ENCODE measurements at regions not wholly inside any gene's neighbourhood (a gene's known extent, or its start where the extent isn't known, plus 50 kb on each side); places are given as distances from the start of the nearest gene placed in this dataset.

DNA sequence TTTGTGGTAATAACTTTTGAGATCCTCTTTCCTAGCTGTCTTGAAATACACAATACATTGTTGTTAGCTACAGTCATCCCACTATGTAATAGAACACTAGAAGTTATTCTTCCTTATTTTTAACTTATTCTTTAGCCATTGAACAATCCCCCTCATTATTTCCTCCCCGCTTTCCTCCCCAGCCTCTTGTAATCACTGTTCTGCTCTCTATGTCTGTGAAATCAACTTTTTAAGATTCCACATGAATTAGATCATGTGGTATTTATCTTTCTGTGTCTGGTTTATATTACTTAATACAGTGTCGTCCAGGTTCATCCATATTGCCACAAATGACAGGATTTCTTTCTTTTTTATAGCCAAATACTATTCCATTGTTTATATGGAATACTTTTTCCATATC lies 72.9 kb downstream of the SLC10A2 start:
- DNase-seq: peak; percentile 11

DNA sequence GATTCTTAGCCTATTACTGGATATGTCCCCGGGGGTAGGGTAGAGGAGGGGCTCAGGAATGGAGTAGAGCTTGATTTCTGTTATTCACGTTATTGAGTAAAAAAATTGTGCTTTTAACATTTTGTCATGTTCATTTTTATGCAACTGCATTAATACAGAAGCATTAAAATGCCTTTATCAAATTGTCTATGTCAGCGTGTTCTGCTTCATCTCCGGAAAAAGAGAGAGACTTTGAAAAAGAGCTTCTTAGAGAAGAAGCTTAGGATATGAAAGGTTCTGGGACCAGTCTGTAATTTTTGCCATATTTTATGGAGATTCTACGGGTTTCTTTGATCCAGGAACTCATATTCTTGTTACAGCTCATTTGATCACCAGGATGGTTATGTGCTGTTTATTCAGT lies 82.0 kb downstream of the SLC10A2 start:
- DNase-seq: no peak

DNA sequence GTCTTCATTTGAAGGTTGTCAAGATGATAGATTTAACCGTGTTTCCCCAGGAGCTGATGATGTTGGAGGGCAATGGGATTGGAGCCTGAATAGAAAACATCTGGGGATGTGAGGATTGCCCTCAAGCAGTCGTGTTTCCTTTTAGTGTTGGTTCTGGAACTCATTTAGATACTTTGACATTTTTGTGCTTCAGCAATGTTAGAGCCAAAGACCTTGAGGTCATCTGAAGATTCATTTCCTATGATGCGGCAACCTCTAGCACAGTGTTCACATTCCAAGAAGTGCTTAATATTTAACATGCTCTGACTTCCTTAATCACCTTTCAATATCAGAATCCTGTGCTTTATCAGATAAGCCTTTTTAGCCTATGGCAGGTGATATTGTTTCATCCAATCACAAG lies 82.7 kb downstream of the SLC10A2 start:
- DNase-seq: peak; percentile 75

DNA sequence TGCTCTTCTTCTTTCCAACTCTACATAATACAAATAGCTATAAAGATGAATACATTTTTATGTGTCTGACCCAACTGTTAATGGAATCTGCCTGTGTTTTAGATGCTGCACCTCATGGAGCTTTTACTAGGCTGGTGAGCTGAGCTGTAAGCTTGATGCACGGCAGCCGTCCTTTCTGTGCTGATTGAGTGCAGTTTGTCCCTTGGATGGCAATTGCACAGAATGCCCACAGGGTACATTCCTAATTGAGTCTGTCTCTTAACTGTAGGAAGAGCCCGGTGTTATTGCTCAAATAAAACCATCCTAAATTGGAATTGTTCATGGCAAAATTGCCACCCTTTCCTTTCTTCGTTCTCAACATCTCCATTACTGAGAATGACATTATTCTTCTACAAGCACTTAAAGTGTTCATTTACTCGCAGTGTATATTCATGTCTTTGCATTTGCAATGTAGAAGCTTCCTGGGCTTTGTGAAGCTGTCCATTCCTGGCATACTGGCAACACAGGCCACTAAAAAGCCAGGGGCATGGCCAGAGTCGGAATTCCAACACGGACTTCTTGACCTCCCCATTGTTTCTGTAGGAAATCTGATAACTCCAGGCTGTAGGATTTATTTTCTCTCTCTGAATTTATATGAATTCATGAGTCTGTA lies 85.8 kb downstream of the SLC10A2 start:
- no peak for DNase-seq

DNA sequence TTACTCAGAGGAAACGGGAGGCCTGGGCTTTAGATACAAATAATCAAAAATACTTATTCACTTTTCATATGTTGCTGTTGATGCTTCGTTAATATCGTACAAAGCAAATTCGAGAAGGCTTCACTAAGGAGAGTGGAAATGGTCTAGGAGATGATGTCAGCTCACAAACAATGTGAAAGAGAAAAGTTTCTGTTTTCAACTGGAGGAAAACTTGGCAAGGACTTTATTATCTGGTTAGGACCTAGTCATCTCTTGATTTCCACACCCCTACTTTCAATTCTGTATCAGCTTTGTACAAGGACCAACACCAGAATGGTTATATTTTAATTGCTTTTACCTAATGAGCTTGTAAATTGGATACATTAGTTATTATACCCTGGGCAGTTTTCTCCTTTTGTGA lies 88.0 kb downstream of the SLC10A2 start:
- peak; percentile 31 for DNase-seq

DNA sequence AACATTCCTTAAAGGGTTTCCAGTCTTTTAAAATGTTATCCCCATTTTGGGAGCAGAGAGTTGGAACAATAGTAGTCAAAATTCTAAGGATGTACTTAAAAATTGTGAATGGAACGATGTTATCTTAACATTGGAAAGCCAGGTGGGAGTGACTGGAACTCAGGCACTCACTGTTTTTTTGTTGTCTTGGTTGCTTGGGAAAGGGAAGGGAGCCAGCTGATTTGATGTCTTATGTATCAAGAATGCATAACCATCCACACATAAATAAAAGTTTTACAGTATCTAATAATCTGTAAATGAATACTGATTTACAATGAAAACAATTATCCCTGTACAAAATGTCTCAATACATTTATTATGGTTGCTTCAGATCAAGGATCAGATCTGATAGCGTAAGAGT lies 88.7 kb downstream of the SLC10A2 start:
- DNase-seq: no peak

DNA sequence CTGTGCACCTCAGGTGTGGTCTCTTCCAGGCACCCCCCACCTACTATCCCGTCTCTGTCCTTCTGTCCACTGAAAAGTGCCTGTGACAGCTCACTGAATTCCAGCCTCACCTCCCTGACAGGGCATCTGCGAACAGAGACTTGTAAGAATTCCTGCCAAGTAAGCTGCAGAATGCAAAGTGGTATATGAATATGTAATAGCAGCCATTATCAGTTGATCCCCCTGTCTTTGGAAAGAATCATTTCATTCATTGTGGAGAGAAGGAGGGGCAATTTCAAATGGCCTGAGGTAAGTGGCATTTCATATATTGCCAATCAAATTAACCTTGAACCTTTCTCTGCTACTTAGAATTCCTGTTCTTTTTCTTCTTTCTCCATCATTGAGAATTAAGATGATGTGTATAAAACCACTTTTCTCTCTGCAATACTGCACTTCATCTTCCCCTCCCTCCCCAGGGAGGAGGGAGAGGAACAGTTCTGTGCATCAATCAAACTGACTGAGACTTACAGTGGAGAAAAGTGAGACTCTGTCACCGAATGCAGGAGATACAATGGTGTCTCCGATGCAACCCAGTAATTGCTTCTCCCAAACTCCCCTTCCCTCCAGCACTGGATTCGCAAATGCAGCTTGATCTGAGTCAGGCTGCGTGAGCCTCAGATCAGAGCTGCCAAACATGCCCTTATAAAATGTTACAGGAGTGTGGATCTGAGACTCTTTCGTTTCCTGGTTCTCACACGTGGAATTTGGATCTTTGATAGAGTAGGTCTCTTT lies 91.7 kb downstream of the SLC10A2 start:
- DNase-seq: no peak

DNA sequence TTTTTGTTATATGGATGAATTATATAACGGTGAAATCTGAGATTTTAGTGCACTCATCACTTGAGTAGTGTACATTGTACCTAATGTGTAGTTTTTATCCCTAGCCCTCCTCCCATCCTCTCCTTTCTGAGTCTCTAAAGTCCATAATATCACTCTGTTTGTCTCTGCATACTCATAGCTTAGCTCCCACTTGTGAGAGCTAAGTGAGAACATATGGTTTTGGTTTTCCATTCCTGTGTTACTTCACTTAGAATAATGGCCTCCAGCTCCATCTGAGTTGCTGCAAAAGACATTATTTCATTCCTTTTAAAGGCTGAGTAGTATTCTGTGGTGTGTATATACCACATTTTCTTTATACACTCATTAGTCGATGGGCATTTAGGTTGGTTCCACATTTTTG lies 94.0 kb downstream of the SLC10A2 start:
- no peak for DNase-seq

DNA sequence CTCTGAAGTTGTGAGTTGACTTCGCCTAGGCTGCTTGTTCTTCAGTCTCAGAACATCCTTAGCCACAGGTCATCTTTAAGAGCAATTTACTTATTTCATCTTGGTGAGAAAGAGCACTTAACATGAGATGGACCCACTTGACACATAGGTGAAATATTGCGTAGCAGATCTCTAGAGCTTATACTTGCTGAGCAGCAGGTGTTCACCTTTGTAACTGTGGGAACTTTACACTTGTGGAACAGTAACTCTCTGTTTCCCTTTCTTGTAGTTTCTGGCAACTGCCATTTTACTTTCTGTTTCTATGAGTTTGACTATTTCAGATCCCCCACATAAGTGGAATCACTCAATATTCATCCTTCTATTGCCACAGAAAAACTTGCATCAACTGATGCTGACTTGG lies 95.7 kb downstream of the SLC10A2 start:
- DNase-seq: no peak

DNA sequence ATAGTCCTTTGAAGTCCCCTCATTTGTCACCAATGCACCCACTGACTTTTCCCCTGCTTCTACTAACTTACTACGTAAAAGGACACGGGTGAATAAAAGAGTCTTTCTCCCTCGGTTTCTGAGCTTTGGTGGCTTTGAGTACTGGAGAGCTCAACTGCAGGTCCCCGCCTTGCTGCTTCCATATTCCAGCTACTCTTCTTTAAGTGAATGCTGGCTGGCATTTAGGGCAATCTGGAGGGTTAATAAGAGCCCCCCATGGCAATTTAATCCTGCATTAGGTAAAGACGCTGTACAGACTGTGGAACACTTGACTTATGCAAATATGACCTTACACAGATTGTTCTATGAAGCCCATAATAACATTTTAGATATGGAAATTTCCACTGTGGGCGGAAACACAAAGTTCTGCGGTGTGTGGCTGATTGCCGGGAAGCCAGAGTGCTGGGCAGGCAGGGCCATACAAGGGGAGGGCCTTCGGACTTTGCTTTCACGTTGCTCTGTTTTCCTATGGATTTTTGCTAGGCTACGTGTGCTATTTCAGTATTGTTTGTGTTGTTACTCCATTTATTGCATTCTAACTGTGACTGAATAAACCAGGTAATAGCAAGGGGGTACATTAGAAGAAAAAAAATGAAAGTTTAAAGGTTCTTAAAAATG lies 97.5 kb downstream of the SLC10A2 start:
- no peak for DNase-seq

DNA sequence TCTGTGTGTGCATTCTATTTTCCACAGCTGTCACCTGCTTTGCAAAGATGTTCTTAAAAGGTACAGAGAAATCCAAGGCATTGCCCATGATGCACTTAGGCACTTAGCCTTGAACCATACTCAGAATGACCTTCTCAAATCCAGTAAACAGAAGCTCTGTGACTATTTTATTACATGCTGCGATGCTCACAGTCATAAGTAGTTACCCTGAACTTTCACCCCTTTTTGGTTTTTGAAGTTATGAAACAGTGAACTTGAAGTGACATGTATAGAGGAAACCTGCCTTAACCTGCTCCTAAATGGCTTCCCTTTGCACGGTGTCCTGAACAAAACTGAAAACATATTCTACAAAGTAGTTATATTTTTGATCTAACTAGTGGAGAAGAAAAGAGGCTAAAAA lies 100.4 kb downstream of the SLC10A2 start:
- DNase-seq: no peak

DNA sequence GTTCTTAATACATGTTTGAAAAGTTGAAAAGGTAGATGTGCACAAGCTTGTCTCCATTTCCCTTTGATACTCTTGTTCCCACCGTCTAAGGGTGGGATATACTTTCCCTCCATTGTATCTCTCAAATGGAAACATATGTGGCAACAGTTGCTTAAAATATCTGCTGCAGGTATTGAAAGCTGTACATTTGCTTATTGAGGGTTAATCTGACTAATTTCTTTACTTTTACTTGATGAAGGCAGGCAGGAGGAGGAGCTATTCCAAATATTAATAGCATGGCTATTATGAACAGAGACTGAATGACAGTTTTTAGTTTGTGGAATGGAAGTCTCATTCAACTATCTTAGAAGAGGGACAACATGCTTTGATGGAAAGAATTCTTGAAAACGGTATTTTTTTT lies 103.8 kb downstream of the SLC10A2 start:
- DNase-seq: no peak

DNA sequence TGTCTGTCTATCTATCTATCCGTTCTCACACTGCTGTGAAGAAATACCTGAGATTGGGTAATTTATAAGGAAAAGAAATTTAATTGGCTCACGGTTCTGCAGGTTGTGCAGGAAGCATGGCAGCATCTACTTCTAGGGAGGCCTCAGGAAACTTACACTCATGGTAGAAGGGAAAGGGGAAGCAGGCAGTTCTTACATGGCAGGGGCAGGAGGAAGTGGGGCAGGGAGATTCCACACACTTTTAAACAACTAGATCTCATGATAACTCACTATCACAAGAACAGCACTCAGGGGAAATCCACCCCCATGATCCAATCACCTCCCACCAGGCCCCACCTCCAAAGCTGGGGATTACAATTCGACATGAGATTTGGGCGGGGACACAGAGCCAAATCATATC lies 105.3 kb downstream of the SLC10A2 start:
- no peak for DNase-seq

DNA sequence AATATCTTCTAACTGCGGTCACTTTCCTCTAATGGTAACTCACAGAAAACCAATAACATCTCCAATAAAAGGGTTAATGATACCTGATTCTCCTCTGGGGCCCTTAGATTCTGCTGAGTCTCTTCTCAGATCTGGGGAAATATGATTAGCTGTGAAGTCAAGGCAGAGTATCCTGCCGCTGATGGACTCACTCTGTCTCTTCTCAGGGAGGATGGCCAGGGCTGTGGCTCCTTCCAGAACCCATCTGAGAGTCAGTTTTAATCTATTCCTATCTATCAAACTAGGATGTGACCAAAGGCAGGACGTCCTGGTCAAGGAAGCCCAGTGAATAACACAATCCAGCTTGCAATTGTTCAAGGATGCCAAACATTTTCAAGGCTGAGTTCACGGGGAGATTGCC lies 109.8 kb downstream of the SLC10A2 start:
- no peak for DNase-seq

DNA sequence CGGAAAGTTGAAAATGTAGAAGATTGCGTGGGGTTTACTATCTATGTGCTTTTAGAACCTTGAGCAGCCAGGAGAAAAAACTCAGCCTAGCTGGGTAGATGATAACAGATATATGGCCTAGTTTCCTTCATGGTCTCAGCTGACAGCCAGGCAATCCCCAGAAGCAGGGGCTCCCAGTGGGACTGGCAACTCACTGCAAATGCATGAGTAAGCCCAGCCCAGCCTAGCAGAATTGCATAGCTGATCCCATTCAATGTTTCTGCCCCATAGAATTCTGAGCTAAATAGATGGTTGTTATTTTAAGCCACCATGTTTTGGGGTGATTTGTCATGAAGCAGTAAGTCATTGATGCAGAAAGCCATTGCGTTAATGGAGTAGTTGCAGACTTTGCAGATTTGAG lies 108.5 kb downstream of the ERCC5 start:
- DNase-seq: no peak

DNA sequence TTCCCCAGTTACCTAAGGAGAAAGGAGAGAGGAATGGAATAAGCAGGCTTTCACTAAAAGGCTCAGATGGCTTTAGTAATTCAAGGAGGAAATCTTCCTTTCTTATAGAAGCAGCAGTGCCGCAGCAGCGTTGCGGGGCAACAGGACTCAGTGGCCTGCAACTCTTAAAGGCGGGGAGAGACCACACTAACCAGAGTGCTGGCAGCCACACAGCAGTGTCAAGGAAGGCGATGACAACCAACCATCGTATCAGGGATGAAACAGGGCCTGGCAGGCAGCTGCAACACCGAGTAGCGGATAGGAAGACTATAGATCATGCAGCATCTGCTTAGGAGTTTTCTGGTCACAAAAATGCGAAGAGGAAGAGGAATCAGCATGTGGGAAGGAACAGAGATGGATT lies 106.0 kb downstream of the ERCC5 start:
- DNase-seq: no peak

DNA sequence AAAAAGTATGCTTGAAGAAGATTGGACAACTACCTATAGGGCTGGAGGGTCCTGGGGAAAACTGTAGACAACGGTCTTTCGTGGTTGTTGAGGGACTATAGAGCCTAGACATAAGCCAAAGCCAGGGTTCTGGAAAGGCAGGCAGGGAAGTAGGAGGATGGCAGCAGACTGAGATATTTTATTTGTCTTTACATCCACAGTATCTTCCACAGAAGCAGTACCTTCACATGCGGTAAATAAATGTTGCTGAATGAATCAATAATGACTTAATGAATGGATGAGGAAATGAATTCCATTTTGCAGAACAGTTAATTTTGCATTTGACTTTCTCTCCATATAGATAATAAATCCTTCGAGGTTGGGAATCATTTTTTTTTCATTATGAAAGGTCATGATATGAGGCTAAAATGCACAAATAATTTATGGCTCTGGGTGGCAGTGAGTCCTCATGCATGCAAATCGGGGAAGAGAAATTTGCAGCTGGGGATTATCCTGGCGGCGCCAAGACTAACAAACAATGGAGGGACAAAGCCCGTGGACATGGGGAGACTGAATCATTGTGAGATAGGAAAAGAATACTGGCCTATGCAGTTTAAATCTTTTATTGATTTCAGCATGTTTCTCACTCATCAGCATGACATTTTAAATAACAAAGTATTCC lies 102.0 kb downstream of the ERCC5 start:
- no peak for DNase-seq

DNA sequence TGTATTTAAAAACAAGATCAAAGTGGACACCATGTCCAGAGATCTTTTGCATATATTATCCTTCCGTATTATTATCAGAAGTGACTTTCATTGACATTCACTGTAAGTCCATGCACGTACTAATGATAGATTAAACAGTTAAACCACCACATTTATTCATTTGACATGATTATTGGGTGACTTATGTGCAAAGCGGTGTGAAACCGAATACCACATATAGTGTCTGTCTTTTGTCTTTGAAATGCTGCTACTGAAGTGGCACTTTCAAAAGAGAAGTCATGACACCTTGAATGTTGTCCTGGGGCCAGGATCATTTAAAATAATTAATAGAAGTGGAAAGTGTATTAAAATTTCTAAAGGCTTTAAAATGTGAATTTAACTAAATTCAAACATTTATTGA lies 100.1 kb downstream of the ERCC5 start:
- DNase-seq: no peak

DNA sequence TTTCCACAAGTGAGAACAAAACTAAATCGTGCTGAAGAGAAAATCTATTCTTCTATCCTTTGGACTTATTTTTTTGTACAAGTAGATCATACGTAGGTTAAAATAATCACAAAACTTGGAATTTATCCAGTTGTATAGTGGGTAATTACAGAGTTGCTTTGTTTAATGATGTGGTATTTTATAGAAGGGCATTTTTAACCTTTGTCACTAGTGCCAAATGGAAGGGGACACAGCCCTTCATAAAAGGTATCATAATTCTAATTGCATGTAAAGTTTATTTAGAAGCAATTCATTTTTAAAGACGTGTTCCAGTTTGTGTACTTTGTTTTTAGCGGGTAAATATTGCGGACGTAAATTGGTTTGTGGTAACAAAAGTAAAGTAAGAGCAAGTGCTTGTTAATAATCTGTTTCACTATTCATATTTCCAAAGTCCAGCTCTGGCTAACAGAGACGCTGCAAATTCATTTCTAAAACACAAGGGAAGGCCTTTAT lies 99.5 kb downstream of the ERCC5 start:
- DNase-seq: no peak

DNA sequence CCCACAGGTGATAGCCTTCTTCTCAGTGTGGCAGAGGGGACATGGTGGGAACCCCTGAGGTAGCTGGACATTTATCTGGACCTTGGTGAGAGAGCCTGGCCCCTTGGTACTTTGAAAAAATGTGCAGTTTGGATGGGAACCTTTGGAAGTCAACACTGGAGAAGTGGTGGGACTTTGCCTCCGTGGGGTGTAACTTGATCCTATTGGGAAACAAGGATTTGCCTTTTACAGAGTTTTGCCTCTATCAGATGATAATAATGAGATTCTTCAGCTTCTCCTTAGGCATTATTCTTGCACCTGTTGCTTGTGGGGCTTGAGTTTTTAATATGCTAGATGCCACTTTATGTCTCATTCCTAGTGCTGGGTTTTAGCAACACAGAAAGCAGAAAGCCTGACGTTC lies 99.0 kb downstream of the ERCC5 start:
- no peak for DNase-seq

DNA sequence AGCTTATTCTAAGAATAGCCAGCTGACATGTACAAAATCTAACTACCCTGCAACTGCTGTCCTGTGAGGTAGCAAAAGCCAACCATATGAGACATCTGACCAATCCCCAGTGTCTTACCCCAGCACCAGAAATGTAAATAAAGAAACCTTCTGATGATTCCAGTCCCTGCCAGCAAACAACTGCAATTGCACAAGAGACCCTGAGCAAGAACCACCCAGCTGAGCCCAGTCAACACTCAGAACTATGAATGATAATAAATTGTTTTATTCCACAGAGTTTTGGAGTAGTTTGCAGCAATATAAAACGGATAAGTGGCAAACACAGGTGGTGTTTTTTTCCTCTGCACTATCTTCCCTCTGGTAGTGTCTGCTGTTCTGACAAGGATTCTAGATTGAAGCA lies 94.9 kb downstream of the ERCC5 start:
- no peak for DNase-seq

DNA sequence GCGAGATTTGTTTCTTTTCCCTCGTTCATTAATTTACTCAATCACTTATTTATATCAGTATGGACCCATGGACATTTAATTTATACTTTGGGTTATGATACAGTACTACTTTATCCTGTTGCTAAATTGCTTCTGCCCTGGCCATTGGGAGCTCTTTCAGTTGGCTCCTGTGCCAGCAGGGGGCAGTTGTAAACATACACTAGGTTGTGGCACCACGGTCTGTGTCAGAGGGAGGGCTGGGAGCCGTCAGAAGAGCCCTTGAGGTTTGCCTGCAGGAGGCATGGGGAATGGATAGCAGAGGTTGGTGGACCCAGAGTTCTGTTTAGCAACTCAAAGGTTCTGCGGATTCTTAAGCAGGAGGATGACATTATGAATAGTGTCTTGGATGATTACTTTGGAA lies 94.3 kb downstream of the ERCC5 start:
- DNase-seq: no peak

DNA sequence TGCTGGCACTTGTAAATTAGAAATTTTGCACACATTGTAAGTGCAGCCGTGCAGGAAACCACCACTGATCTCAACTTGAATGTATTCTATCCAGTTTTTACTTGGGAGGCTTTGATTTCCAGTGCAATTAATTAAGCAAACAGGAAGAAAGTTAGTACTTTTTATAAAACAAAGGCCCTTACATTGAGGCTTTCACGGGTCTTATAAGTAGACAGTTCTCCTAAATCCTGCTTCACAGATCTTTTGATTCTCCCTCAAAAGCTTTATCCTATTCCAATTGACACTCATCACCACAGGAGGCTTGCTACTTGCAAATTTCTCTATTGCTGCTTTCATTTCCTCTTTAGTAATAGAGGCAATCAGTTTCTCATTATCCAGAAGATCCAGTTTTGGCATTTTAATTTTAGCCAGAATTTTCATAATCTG lies 90.1 kb downstream of the ERCC5 start:
- no peak for DNase-seq

DNA sequence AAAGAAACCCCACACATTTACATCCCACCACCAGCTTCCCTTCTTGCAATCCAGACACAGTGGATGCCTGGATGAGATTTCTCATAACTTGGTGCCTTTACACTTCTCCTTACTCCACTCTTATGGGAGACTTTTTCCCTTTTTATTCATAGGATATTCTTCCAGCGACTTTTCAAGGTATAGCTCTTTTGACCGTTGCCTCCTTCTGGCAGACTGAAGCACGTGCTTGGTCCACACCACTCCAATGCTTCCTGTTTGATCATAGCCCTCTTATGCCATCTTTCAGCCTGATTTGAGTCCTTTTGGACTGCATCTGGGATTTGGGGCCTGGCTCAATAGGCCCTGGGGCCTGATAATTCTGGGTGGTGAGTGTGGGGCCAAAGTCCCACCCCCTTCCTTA lies 87.7 kb downstream of the ERCC5 start:
- DNase-seq: no peak

Data from fibroblast of skin of right quadriceps (primary cell).